ENCODE measurements at regions not wholly inside any gene's neighbourhood (a gene's known extent, or its start where the extent isn't known, plus 50 kb on each side); places are given as distances from the start of the nearest gene placed in this dataset.
"Not testable (repeated sequence)": the region's sequence is repeated elsewhere in the genome, so short reads cannot be mapped to it uniquely, and the experiment has no call there.

DNA sequence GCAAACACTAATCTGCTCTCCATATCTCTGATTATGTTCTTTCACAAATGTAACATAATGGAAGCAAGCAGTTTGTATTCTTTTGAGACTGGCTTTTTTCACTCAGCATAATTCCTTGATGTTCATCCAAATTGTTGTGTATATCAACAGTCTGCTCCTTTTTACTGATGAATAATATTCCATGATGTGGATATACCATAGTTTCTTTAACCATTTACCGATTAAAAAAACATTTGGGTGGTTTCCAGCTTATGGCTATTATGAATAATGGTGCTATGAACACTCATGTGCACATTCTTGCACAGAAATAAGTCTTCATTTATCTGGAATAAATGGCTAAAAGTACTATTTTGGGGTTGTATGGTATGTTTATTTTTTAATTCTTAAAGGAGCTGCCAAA, 708.9 kb downstream of the RFPL4B start:
- DNase-seq: no peak

DNA sequence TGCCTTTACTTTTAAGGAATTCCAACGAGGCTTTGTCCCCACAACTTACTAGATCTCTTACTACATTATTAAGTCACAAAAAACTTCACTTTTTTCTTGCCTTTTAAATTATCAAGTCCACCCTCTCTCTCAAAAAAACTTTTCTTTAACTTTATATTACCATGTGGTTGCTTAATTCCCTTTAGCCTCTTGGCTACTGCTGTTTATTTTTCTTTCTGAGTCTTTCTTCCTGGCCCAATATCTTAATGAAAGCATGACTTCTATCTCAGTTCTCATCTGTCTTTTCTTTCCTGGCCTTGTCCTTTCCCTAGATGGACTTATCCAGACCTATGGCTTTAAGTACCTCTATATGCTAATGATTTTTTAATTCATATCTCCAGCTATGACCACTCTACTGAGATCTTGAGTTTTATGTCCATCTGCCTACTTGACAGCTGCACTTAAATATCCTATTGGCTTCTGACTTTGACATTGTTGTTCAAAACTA, 710.5 kb downstream of the RFPL4B start:
- DNase-seq: no peak

DNA sequence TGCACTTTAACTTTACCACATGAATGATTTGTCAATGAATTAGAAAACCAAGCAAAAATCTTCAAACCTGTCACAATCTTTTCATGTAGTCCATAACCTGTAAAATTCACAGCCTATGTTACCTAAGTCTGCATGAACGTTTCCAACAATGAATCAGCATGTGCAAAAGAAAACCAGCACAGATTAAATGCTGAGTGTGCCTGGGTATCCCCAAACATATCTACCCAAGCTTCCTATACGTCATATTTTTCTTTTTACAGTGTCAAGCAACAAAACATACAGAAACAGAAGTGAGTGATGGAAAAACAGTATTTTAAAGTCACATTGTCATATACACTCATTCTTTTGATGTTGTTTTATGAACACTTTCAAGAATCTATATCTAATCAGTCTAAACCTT, 713.5 kb downstream of the RFPL4B start:
- no peak for DNase-seq

DNA sequence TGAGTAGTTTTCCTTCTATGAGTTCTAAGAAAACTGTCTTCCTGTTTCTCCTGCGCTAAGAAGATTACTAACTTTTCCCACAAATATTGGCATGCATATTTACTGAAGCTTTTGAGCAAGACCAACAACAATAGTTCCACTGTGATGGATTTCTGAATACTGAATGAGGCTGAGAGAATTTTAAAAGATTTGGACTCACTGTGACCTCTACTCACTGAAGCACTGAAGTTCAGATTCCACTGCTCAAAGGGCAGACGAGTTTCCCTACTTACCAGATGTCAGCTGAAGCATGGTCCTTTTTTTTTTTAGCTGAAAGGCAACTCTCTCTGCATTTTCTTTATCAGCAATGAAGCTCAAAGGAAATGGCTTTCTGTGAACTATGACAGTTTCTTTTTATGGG, 718.5 kb downstream of the RFPL4B start:
- peak; percentile 38 for DNase-seq

DNA sequence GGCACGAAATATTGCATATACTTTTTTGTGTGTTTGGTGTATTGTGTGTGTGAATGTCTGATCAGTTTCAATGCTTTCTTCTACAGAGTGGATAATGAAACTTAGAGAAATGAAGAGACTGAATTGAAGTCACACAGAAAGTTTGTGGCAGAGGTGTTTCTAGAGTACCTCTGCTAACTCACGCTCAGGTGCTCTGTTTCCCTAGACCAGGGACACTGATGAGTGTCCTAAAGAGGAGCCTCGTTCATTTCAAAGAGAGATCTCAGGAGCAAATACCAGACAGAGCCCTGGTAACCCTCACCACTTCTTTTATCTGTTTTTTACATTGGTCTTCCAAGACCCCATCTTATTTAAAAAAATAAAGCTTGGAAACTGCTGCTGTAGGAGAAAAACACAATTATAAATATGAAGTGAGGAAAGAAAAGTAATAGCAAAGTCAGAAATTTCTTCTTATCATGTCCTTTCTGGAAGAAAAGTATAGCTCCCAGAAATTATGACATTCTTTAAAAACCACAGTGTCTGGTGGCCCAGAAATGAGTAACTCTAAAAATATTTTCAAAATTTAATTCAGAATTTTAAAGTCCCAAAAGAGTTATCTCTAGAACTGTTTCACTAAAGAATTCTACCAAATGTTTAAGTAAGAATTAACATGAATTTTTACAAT, 720.6 kb downstream of the RFPL4B start:
- DNase-seq: peak; percentile 69

DNA sequence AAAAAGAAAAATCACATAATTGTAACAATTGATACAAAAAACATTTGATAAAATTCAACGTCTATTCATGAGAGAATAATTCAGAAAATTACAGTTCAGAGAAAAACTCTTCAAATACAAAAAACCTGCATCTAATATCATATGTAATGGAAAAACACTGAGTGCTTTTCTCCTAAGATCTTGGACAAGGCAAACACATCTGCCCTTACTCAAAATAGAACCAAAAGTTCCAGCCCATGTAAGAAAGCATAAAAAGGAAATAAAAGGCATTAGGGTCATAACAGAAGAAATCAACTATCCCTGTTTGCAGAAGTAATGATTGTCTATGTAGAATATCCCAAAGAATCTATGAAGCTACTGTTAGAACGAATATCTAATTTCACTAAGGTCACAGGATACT, 721.4 kb downstream of the RFPL4B start:
- no peak for DNase-seq

DNA sequence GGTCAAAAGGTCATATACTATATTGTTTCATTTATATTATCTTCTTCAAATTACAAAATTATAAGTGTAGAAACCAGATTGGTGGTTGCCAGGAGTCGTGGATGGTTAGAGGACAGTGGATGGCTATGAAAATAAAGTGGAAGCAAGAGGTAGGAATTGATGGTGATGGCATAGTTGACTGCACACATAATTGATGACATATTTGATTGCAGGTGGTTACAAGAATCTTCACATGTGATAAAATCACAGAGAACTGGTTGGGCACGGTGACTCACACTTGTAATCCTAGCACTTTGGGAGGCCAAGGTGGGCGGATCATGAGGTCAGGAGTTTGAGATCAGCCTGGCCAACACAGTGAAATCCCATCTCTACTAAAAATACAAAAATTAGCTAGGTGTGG, 723.6 kb downstream of the RFPL4B start:
- not testable (repeated sequence) for DNase-seq

DNA sequence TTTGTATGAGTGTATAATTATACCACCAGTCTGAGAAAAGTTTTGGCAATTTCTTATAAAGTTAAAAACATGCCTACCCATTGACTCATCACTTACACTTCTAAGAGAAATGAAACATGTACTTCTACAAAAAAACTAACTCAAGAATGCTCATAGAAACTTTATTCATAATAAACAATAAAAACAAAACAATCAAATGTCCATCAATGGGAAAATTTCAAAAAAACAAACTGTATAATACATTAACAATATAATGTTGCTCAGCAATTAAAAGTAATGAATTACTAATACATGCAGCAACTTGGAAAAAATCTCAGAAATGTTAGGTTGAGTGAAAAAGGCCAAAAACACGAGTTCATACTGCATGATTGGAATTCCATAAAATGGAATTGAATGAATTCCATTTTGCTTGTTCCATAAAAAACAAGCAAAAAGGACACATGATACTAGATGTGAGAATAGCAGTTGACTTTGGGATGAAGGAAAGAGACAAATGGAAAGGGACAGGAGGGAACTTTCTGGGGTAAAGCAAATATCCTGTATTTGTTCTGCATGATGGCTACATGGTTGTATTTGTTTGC, 726.6 kb downstream of the RFPL4B start:
- peak; percentile 80 for DNase-seq

DNA sequence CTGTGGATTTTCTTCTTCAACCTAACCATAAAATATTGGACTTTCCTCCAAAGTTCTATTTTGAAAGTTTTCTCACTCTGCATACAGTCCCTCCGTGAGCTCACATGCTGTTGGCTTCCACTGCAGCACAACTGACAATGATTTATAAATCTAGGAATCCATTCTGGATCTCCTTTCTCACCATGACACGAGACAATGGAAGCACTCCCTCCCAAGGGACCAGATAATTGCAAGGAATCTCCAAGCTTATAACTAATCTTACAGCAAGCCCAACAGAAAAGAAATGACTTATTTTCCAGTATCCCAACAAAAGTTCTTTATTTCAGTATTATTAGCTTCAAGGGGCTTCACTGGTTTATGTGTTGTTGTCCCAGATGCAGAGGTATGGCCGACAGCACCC, 729.0 kb downstream of the RFPL4B start:
- DNase-seq: no peak

DNA sequence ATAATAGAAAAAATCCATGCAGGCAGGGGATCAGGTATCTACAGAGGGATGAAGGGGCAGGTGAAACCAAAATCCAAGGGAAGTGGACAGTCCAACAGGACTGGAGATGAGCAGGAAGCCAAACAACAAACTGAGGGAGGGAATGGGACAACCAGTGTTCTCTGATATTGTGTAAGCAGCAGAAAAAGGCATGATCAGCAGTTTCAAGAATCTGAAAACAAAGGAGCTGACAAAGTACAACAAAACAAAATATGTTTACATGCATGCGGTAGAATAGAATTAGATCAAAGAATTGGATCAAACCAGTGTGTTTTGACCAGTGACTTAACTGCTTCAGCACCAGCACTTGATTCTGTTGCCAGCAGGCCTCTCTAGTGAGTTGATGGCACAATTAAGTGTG, 729.7 kb downstream of the RFPL4B start:
- DNase-seq: no peak

DNA sequence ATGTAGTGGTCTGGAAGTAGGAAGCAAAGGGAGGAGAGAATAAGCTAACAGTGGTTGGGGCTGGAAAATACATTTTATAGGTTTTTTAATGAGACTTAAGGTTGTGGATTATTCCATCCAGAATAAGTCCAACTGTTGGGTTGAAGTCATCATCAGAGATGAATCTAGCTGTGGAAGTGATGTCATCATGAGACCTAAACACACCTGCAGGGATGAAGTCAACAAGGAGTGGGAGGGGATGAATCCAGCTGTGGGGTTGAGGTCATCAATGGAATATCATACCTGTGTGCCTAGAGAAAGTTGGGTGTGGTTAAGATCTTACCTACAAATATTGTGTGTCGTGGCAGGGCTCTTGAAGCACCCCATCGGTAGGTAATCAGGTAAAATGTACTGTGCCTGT, 730.7 kb downstream of the RFPL4B start:
- DNase-seq: no peak

DNA sequence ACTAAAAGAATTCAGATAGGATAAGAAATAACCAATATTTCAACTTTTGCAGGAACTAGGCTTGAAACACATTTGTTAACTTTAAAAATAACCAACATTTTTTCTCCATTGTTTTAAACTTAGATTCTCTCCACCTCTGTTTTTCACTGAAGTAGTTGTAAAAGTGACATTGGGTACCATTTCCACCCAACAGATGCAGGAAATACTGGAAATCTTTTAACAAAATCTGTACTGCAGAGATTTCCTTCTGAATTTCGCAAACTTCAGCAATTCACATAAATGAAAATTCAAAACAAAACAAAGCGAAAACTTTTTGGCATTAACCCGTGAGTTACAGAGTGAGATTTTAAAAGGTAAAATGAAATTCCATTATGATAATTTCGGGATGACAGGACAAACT, 731.7 kb downstream of the RFPL4B start:
- no peak for DNase-seq

DNA sequence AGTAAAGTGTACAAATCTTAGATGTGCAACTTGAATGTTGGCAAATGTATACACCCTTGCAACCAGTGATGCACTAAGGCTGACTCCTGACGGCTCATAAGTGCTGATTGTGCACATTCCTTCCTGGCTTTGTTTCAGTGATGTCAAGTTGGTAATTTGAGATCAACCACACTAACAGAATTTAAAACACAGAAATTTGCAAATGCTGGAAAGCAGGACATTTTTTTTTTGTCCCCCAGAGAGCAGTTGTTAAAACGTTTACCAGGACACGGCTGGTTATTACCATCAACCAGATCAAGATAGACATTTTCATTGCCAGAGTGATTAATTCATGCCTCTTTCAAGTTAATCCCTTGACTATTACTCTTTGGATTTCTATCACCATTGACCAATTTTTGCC, 735.6 kb downstream of the RFPL4B start:
- DNase-seq: peak; percentile 79

DNA sequence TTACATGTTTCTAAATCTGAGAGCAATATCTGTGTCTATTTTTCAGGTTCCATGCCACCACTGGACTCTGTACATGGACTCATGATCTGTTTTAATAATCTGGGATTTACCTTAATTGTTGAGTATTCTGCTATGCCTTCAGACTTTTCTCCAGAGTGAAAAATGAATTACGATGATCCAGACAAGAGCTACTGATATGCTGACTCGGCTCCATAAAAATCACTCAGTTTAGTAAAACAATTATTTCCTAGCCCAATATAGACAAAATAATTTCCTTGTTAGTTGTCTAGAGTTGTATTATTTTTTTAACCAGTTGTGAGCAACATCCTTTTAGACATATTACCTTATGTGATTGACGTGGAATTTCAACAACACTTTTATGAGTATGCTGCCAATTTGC, 736.8 kb downstream of the RFPL4B start:
- DNase-seq: no peak

DNA sequence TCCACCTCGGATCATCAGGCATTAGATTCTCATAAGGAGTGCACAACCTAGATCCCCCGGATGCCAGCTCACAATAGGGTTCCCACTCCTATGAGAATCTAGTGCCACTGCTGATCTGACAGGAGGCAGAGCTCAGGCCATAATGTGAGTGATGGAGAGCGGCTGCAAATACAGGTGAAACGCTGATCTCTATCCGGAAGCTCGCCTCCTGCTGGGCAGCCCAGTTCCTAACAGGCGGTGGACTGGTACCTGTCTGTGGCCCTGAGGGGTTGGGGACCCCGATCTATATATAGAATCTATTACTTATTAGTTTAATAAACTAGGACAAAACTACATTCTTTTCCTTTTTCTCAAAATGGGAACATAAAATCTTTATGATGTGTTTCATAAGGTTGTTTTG, 741.9 kb downstream of the RFPL4B start:
- no peak for DNase-seq

DNA sequence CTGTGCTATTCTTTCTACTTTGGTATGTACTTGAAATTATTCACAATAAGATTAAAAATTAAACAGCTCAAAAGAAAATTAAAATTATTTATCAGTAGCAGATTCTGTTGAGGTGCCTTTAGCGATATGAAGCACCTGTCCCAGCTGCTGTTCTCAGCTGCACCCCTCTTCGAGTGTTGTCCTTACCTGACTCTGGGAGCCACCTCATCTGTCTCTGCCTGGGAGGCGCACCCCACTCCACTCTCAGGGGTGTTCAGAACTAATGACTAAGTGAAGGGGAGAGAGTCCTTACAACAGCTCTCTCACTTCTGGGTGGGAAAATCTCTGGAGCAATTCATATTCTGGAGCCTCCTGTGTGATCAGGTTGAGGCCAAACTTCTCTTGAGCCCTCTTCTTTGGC, 745.7 kb downstream of the RFPL4B start:
- DNase-seq: no peak

DNA sequence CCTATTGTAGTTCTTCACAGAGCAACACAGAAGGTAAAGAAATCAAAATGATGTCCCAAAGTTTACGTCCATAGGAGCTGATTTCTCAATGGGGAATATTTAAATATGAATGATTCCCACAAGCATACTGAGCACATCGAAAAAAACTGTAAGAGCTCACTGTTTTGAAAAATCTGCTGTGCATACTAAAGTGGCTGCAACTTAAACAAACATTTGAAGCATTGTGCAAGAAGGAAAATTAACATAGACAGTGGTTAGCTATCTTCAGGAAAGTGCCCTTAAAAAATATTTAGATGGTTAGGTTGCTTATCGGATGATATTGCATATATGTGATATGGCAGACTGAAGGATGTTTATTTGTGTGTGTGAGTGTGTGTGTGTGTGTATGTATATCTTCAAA, 747.6 kb downstream of the RFPL4B start:
- peak; percentile 45 for DNase-seq

DNA sequence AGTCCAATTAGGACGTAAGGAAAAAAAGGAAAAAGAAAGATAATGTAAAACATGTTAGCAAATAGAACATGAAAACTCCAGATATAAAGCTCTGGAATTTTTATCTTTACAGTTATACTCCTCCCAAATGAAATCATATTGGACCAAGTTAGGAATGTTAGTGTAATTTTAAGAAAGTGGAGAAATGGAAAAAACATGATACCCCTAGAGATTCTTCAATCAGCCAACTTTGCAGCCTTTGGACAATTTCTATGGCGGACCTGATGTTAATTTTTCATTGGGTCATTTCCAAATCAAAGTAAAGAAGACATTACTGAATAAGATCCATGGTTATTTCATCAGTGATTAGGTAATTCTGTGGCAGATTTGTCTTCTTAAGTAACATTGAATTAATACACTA, 748.7 kb downstream of the RFPL4B start:
- no peak for DNase-seq

DNA sequence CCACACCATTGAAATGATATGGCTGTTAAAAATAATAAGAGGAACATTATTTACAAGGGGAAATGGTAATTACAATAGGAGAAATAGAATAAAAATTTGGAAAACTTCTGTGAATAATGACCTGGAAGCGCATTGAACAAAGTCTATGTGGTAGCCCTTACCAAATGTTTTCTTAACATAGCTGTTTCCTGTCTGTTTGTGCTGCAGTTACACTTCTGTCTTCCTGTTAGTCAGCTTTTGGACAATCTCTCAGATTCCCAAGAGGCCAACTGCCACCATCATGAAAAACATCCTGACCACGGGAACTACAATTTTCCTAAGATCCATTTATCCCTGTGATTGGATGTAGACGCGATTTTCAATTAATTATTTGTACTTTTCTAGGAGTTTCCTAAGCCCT, 754.4 kb upstream of the MARCKS start:
- DNase-seq: peak; percentile 36

DNA sequence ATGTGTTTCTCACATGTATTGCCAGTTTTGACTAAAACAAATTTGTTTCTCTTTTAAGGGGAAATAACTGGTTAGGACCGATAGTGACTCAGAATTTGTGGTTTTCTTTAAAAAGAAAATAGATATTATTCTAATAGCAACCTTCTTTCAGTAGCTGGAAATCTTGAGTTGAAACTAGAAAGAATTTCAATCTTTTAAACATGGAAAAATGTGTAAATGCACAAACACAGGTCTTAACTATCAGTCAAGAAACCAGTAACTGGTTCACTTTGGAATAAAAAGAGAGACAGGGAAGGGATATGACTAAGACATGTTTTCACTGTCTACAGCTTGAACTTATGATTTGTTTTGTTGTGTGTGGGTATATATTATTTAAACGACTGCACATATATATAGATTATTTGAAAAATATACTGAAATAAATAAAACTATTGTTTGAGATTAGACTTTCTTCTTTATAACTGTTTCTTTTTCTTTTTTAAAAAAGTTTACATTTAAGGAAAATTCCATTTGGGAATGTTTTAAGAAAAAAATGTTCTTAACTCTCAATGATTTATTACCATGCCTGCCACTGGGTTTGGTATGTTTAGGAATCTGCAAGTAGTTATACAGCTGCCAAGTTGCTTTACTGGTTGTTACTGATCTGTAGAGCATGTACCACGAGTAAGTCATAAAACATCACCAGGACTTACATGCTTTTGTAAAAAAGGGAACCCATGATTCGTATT, 753.3 kb upstream of the MARCKS start:
- DNase-seq: peak; percentile 96

DNA sequence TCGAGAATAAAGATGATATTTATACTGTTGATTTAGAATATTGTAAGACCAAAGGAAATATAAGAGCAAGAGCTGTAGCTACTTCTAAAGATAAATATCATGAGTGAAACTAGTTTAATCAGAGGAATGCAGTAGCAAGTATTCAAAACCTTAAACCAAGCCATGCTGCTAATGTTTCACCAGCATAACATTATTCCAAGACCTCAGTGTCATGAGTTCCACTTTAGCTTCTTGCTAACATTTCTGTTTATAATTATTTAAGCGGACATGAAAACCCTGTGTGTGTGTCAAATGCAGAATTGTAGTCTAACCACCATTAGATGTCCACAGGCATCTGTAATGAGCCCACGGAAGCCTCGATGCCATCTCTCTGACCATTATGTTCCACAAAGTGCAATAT, 752.6 kb upstream of the MARCKS start:
- DNase-seq: peak; percentile 56

DNA sequence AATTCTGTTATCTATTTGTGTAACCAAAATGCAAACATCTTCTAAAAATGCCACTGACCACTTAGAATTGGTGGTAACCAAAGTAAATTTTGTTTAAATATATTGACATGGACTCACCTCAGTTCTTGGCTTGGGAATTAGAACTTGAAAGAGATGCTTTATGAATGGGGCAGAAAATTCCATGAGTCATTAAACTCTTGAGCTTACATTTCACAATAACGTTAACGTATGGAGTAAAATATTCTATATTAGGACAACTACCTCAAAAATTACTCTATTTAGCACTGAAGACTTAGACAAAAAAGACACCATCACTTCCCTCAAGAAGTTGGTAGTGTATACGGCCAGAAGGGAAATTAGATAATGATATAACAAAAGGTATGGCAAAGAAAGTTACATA, 752.2 kb upstream of the MARCKS start:
- DNase-seq: no peak

DNA sequence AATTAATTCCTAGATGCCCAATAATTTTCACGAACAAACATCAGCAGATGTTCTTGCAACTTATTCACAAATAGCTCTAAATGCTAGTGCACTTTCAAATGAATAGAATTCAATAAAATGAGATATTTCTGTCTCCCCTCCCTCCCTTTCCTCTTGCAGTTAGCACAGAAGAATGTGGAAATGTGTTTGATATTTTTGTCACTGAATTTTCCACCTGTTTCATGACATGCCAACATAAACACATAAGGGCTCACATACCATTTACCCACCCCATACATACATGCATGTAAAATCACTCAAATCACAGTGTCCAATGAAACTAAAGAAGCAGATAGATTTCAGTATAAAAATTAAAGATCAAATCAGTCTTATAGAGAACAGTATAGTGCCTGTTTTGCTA, 746.9 kb upstream of the MARCKS start:
- DNase-seq: no peak

DNA sequence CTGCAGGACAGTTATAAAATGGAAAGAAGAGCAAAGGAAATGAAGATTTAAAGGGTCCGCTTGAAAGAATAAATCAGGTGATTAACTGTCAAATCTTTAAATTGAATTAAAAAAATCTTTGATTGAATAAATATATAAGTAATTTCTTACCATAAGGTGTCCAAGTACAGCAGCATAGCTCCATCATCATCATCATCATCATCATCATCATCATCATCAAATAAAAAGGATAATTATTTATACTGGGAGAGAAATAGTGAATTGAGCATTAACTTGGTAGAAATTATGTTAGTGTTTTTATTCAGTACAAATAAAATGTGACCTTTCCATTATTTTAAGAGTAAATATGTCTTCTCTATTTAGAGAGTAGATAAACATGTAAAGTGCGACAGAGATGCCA, 745.6 kb upstream of the MARCKS start:
- DNase-seq: no peak

All from fibroblast of skin of abdomen (primary cell).